ENCODE measurements at regions not wholly inside any gene's neighbourhood (a gene's known extent, or its start where the extent isn't known, plus 50 kb on each side); places are given as distances from the start of the nearest gene placed in this dataset.
A peak's percentile ranks its signal among the peaks of the same experiment; 100 is the strongest.

DNA sequence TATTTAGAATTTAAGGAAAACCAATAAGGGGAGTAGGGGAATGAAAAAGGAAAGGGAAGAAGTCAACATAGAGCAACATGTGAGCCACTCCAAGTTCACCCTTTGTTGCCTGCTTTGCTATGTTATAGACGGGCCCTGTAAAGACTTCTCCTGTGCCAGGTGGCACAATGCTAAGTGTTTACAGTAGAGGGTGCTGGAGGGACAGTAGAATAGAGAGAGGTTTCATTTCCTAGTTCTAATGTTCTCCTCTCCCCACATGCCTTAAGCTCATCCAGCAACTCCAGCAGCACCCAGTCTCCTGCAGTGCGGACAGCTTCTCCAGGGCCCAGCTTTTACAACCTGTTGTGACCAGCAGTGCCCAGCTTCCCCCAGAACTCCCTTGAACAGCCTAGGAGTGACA lies 468.0 kb downstream of the HS3ST3B1 start:
- DNase-seq = no peak
- Mint-ChIP-seq H3K27ac (no peak overlapping the region), H3K9me3 (no peaks in the 10 kb centered on the region), H3K27me3 (no peaks in the 10 kb centered on the region), H3K36me3 (ENCODE audit: low read depth) (no peaks in the 10 kb centered on the region), H3K4me1 (no peaks in the 10 kb centered on the region), H3K4me3 (no peak overlapping the region)
- ATAC-seq = no peak

DNA sequence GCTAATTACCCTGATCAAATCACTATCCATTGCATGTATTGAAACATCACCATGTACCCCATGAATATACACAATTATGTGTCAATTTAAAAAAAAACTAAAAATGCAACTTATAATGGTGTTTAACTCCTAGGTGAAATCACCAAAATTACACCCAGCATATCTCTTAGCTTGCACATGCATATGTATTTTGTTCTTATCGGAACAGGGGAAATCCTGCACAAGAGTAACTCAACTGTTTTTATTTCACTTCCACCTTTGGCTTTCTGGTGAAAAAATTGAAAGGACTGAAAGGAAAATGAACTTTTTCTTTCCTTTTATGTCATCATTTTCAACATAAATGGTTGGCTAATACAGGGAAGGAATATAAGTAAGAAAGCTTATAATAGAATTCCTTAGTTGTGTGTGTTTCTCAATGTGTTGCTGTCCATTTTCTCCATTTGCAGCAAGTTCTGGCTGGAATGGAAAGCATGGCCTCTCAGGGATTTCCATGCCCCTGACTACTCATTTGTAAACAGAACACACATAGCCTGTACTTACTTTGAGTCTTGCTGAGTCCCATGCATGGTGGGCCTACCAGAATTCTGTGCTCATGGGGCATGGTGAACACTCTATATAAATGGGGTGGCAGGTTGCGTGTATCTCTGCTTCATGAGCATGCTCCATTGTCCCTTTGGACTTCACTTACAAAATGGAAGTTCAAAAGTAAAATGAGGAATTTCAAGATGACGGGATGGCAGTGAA lies 462.0 kb downstream of the HS3ST3B1 start:
- ATAC-seq (no peak), DNase-seq (no peak)
- no peak overlapping the region for H3K4me3 Mint-ChIP-seq
- H3K36me3 Mint-ChIP-seq (ENCODE audit: low read depth) = no peaks in the 10 kb centered on the region
- no peaks in the 10 kb centered on the region for H3K27me3 Mint-ChIP-seq
- H3K27ac Mint-ChIP-seq = no peak overlapping the region
- no peaks in the 10 kb centered on the region for H3K9me3 Mint-ChIP-seq
- peaks cover 7% of the 10 kb centered on the region for H3K4me1 Mint-ChIP-seq

DNA sequence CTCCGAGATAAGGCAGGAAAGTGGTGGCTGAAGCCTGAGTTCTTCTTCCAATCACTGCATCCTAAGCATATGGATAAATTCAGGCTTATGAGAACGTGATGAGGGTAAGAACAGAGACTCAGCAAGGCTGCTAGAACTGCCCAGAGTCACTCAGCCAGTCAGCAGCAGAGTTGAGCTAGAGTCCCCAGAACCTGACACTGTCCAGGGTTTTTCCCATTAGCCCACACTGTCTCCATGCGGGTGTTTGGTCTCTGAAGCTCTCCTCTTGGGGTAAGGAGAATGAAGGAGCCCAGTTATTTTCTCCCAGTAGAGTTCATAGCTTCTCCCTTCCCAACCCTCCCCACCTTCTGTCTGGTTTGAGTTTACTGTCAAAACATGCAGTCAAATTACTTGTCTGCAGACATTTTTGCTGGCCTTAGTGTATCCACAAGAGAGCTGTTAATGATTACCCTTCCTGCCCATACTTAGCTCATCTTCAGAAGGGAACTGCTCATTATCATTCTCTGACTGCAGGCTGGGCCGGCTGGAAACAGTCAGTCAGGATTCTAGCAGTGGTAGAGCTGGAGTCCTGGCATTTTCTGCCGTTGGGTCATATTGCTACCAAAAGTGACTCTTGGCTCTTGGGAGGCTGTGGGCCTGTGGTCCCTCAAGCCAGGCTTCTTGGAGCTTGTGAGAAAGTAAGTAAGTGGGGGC lies 460.0 kb downstream of the HS3ST3B1 start:
- Mint-ChIP-seq H3K27ac (no peak overlapping the region), H3K36me3 (ENCODE audit: low read depth) (no peaks in the 10 kb centered on the region), H3K27me3 (peaks cover 14% of the 10 kb centered on the region), H3K4me1 (peaks cover 7% of the 10 kb centered on the region), H3K9me3 (no peaks in the 10 kb centered on the region), H3K4me3 (no peak overlapping the region)
- ATAC-seq (no peak), DNase-seq (no peak)

DNA sequence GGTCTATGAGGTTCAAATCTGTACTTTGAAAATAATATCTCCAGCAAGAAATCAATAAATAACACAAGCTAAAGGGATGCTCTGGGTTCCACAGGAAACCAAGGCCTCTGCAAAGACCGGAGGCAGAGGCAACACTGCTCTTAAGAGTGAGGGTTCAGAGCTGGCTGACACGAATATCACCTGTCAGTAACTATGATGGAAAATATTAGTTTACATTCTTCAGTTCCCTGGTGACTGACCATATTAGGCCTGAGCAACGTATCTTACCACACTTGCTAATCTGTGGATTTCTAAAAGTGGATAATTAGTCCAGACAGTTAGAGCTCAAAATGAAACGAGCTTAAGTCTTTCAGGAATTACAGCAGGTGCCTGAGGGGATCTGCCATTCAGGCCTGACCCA lies 459.3 kb downstream of the HS3ST3B1 start:
- Mint-ChIP-seq H3K36me3 (ENCODE audit: low read depth) (no peaks in the 10 kb centered on the region), H3K27ac (no peak overlapping the region), H3K4me3 (no peak overlapping the region), H3K27me3 (peaks cover 16% of the 10 kb centered on the region), H3K9me3 (no peaks in the 10 kb centered on the region), H3K4me1 (peaks cover 7% of the 10 kb centered on the region)
- DNase-seq (no peak), ATAC-seq (no peak)

DNA sequence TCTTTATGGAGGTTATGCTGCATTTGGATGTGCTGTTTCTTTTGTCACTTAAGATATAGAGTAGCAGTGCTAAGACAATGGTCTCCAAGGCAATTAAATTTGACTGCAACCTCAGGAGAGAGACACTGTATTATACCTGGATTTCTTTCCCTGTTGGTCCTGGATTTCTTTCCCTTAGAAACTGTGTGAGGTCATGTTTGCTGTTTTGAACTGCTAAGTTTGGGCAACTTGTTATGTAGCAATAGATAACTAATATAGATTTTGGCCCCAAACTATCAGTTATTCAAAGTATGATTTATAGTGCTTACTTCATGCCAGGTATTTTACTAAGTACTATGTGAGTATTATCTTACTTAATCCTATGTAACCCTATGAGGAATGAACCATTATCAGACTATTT lies 458.4 kb downstream of the HS3ST3B1 start:
- Mint-ChIP-seq H3K4me1 (peaks cover 7% of the 10 kb centered on the region), H3K4me3 (no peak overlapping the region), H3K27me3 (peaks cover 16% of the 10 kb centered on the region), H3K9me3 (no peaks in the 10 kb centered on the region), H3K27ac (no peak overlapping the region), H3K36me3 (ENCODE audit: low read depth) (no peaks in the 10 kb centered on the region)
- DNase-seq = no peak
- ATAC-seq = no peak

DNA sequence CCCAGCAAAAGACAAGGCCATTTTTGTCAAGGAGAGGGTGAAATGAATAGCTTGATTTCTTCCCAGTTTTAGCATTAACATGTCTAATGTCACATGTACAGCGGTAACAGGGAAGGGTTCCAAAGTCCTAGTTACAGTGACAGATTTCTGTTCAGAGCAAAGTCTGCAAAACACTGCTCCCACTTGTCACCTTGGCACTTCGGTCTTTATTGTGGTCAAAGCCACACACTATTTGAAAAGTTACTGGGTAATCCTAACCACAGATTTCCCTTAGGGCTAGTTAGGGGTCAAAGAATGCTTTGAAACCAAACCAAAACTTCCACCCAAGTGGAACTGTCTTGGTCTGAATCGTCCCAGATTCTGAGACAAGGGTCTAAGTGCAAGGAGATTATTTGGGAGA lies 455.6 kb downstream of the HS3ST3B1 start:
- Mint-ChIP-seq H3K36me3 (ENCODE audit: low read depth) (no peaks in the 10 kb centered on the region), H3K27me3 (peaks cover 22% of the 10 kb centered on the region), H3K4me1 (peaks cover 3% of the 10 kb centered on the region), H3K9me3 (no peaks in the 10 kb centered on the region), H3K27ac (no peak overlapping the region), H3K4me3 (no peak overlapping the region)
- ATAC-seq (no peak), DNase-seq (no peak)

DNA sequence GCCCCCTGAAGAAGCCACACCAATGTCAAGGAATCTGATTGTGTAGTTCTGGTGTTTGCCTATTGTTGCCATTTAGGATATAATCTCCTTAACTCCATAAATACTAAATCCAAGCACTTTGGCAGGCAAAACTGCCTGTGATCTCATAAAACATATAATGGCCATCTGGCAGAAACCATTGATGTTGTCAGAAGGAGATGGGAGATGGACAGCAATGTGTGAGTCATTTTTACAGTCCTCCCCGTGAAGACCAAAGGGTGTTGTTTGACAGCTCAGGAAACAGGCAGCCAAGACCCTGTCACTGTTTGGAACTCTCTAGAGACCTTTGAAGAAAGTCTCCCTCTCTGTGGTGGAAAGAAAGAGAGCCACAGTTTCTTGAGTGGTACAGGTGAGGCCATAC lies 454.1 kb downstream of the HS3ST3B1 start:
- ATAC-seq (no peak), DNase-seq (no peak)
- Mint-ChIP-seq H3K9me3 (no peaks in the 10 kb centered on the region), H3K4me1 (no peaks in the 10 kb centered on the region), H3K4me3 (no peak overlapping the region), H3K36me3 (ENCODE audit: low read depth) (no peaks in the 10 kb centered on the region), H3K27me3 (peaks cover 22% of the 10 kb centered on the region), H3K27ac (no peak overlapping the region)

DNA sequence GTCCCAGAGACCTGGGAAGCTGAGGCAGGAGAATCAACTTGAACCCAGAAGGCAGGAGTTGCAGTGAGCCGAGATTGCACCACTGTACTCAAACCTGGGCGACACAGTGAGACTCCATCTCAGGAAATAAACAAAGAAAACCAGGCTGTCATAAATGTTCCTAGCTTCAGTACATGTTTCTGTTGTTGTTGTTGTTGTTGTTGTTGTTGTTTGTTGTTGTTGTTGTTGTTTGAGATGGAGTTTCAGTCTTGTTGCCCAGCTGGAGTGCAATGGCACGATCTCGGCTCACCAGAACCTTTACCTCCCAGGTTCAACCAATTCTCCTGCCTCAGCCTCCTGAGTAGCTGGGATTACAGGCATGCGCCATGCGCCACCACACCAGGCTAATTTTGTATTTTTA lies 452.5 kb downstream of the HS3ST3B1 start:
- no peak for DNase-seq
- no peak overlapping the region for H3K27ac Mint-ChIP-seq
- H3K36me3 Mint-ChIP-seq (ENCODE audit: low read depth) = no peaks in the 10 kb centered on the region
- no peak for ATAC-seq
- H3K4me3 Mint-ChIP-seq = no peak overlapping the region
- H3K4me1 Mint-ChIP-seq = peaks cover 3% of the 10 kb centered on the region
- H3K27me3 Mint-ChIP-seq = peaks cover 22% of the 10 kb centered on the region
- H3K9me3 Mint-ChIP-seq = no peaks in the 10 kb centered on the region

DNA sequence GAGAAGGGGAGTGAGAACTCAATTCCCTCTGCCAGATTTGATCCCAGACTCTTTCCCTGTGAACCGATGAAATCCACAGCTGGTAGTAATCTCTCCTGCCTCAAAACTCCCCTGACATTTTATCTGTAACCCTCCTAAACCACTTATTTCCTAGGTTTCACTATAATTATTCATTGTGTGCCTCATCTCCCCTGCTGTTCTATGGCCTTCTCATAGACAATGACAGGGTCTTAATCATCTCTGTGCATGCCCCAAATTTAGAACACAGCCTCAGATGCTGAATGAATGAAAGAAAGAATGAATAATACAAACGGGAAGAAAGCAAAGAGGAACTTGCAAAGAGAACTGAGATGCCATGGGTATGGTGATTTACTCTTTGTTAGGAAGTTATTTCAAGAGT lies 451.1 kb downstream of the HS3ST3B1 start:
- peaks cover 9% of the 10 kb centered on the region for H3K4me1 Mint-ChIP-seq
- ATAC-seq (no peak), DNase-seq (no peak)
- no peaks in the 10 kb centered on the region for H3K36me3 Mint-ChIP-seq (ENCODE audit: low read depth)
- H3K27ac Mint-ChIP-seq = peak overlapping the region; percentile 0
- no peak overlapping the region for H3K4me3 Mint-ChIP-seq
- H3K9me3 Mint-ChIP-seq = no peaks in the 10 kb centered on the region
- peaks cover 17% of the 10 kb centered on the region for H3K27me3 Mint-ChIP-seq

DNA sequence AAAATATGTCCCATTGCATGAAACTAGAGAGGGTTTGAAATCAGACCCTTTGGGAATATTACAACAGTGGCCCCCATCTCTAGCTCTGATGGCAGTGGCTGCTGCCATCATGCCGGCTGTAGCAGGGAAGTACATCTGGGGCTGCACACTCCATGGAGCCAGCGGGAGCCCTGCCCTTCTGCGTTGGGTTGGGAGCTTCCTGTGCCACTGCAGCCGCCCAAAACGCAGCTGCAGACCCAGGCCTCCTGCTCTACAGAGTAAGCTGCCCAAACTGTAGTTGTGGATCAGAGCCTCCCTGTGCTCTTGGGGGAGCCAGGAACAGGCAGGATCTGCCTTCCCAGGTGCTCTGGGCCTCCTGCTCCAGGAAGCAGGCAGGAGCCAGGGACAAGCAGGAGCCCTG lies 450.0 kb downstream of the HS3ST3B1 start:
- Mint-ChIP-seq H3K36me3 (ENCODE audit: low read depth) (no peaks in the 10 kb centered on the region), H3K27me3 (peaks cover 7% of the 10 kb centered on the region), H3K9me3 (no peaks in the 10 kb centered on the region), H3K27ac (no peak overlapping the region), H3K4me3 (no peak overlapping the region), H3K4me1 (peaks cover 9% of the 10 kb centered on the region)
- DNase-seq (no peak), ATAC-seq (no peak)

DNA sequence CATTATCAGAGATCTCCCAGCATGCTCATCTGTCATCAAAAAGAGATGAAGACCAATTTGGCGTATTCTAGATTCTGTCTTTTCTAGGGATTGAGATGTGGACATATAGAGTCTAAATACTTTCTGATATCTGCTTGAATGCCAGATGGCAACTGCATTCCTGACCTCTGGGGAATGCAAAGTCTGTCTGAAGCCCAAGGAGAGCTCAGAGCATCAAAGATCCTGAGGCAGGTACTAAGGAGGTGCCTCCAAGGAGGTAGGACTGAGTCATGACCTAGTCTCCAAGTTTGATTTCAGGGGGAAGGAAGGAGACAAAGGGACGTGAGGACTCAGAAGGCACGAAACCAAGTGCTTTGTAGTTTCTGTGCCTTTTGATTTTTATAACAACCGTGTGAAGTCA lies 448.4 kb downstream of the HS3ST3B1 start:
- Mint-ChIP-seq H3K27ac (no peak overlapping the region), H3K27me3 (peaks cover 5% of the 10 kb centered on the region), H3K36me3 (ENCODE audit: low read depth) (no peaks in the 10 kb centered on the region), H3K9me3 (no peaks in the 10 kb centered on the region), H3K4me1 (peaks cover 13% of the 10 kb centered on the region), H3K4me3 (no peak overlapping the region)
- ATAC-seq (no peak), DNase-seq (no peak)

DNA sequence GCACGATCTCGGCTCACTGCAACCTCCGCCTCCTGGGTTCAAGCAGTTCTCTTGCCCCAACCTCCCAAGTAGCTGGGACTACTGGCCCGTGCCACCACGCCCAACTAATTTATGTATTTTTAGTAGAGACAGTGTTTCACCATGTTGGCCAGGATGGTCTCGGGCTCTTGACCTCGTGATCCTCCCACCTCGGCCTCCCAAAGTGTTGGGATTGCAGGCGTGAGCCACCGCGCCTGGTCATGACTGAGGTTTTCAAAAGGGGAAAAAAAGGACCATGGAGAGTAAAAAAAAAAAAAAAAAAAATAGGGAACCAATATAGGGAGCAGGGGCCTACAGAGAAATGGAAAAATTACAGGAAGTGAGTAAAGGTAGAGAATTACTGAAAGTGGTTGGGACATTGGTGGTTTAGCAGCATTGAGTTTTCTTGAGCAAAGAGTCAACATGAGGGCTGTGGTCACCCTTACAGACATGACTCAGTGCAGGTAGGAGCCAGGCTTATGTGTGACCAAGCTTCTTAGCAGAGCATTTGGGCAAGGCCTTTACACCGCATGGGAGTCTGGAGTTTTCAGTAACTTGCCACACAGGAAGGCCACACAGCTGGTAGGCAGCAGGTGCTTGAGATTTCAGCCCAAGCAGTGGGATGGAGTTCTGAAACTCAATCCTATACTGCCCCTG lies 447.3 kb downstream of the HS3ST3B1 start:
- no peaks in the 10 kb centered on the region for H3K9me3 Mint-ChIP-seq

DNA sequence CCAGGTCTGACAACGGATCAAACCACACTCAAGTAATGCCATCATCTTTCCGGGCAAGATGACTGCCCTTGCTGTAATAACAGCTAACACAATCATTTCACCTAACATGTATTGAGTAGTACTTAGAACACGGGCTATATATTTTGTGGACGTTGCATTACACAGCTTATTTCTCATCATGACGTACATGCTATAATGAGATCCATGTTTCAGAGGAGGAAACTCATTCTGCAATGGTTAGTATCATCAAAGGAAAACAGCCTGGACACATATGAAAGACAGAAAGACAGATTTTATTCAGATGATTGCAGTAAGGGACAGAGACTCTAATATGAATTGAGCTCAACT lies 446.7 kb downstream of the HS3ST3B1 start:
- DNase-seq = no peak
- no peak overlapping the region for H3K4me3 Mint-ChIP-seq
- no peaks in the 10 kb centered on the region for H3K9me3 Mint-ChIP-seq
- H3K27ac Mint-ChIP-seq = no peak overlapping the region
- no peaks in the 10 kb centered on the region for H3K36me3 Mint-ChIP-seq (ENCODE audit: low read depth)
- H3K27me3 Mint-ChIP-seq = peaks cover 5% of the 10 kb centered on the region
- H3K4me1 Mint-ChIP-seq = peaks cover 13% of the 10 kb centered on the region
- ATAC-seq = no peak

More for the DNA sequence above, 447.3 kb downstream of the HS3ST3B1 start:
- H3K36me3 Mint-ChIP-seq (ENCODE audit: low read depth) = no peaks in the 10 kb centered on the region
- H3K4me3 Mint-ChIP-seq = no peak overlapping the region
- peaks cover 5% of the 10 kb centered on the region for H3K27me3 Mint-ChIP-seq
- ATAC-seq (peak; percentile 86), DNase-seq (peak; percentile 9)
- H3K4me1 Mint-ChIP-seq = peaks cover 13% of the 10 kb centered on the region
- no peak overlapping the region for H3K27ac Mint-ChIP-seq

DNA sequence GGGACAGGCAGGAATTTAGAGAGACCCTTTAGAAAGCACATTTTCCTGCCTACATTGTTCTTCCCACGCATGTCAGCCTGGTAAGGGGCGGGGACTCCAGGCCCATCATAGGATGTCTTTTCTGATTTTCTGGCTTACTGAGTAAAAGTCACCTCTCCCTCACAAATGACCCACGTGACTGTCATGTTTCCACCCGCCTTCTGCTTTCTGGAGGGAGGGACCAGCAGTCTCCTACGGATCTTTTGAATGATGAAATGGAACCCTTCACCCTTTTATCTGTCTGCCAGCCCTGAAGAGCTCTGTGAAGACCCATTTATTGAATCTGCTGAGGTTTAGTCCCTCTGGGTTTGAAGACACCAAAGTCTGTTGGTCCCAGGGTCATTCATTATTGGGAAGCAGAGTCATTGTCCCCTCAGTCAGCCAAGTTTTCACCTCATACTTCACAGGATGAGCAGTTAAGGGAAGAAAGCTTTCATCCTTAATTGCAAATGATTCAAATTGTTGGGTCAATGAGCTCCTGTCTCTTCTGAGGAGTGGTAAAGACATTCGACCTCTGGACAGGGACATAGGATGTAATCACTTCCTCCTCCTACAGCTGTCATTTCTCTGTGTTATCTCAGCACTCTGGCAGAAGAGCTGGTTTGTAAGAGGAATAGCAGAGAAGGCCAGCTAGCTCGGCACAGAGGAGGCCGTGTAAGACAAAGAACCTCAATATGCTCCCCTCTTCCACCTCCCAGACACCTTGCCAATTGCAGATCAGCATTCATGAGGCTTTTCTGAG lies 446.1 kb downstream of the HS3ST3B1 start:
- Mint-ChIP-seq H3K9me3 (no peaks in the 10 kb centered on the region), H3K27ac (no peak overlapping the region), H3K36me3 (ENCODE audit: low read depth) (no peaks in the 10 kb centered on the region), H3K4me1 (peaks cover 13% of the 10 kb centered on the region), H3K27me3 (peaks cover 4% of the 10 kb centered on the region), H3K4me3 (no peak overlapping the region)
- no peak for DNase-seq
- no peak for ATAC-seq
